Suprapubic skin (tissue), 3 donors: ENCODE measurements at regions not wholly inside any gene's neighbourhood (a gene's known extent, or its start where the extent isn't known, plus 50 kb on each side); places are given as distances from the start of the nearest gene placed in this dataset.

Experiments
- CTCF ChIP-seq, 2 donors: fragments of 200-600 bp in 1 of 2; fragments of 450-650 bp in 1 of 2; sonication (generic) in 1 of 2; IDR thresholded peaks; one replicate each; pipeline ENCODE4 v1.5.1; 2016 to 2019; ENCODE audit warnings: antibody characterized with exemption in 2 of 2, mild to moderate bottlenecking in 1 of 2, moderate library complexity in 1 of 2
- EP300 ChIP-seq: sonication (generic); formaldehyde crosslinking; IDR thresholded peaks from one replicate; pipeline ENCODE4 v1.6.1; 2017; ENCODE audit warnings: antibody characterized with exemption

- TF ChIP-seq CTCF (IDR thresholded peaks at IDR 0.05) (no peak), EP300 (no peak)
Measured at GRCh38 chr14:27881063-27881462, 885.5 kb upstream of the FOXG1 start.
